ENCODE measurements at regions not wholly inside any gene's neighbourhood (a gene's known extent, or its start where the extent isn't known, plus 50 kb on each side); places are given as distances from the start of the nearest gene placed in this dataset.

DNA sequence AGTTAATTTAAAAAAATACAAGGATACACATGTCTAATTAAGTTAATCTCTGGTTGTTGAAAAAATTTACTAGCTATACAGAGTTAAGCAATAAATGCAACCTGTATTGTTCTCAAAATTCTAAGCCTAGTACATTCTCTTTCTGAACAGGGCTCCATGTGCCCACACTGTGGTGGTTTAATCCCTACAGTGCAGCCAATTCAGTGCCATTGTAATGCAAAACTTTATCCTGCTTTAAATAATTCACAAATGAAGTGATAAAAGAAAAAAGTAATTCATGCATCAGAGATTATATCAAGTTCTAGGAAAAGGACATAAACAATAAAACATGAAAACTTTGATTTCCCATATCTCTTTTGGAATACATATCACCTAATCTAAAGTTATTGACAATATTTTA lies 1089.2 kb downstream of the C4orf33 start:
- TF ChIP-seq, protein P1, sequence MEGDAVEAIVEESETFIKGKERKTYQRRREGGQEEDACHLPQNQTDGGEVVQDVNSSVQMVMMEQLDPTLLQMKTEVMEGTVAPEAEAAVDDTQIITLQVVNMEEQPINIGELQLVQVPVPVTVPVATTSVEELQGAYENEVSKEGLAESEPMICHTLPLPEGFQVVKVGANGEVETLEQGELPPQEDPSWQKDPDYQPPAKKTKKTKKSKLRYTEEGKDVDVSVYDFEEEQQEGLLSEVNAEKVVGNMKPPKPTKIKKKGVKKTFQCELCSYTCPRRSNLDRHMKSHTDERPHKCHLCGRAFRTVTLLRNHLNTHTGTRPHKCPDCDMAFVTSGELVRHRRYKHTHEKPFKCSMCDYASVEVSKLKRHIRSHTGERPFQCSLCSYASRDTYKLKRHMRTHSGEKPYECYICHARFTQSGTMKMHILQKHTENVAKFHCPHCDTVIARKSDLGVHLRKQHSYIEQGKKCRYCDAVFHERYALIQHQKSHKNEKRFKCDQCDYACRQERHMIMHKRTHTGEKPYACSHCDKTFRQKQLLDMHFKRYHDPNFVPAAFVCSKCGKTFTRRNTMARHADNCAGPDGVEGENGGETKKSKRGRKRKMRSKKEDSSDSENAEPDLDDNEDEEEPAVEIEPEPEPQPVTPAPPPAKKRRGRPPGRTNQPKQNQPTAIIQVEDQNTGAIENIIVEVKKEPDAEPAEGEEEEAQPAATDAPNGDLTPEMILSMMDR (conservative IDR thresholded peaks at IDR 0.05; ENCODE audit: low read depth, low read length): no peak
- TF ChIP-seq POLR2A (IDR thresholded peaks at IDR 0.05; ENCODE audit: low read depth, low read length) (no peak), RAD21 (IDR thresholded peaks at IDR 0.05; ENCODE audit: low read length) (no peak), CEBPB (IDR thresholded peaks at IDR 0.05; ENCODE audit: low read depth, low read length) (no peak), USF2 (IDR thresholded peaks at IDR 0.05; ENCODE audit: low read depth, low read length) (no peak)

Measured in IMR-90 (cell line).